Neural cell (in vitro differentiated cells): ENCODE measurements at regions not wholly inside any gene's neighbourhood (a gene's known extent, or its start where the extent isn't known, plus 50 kb on each side); places are given as distances from the start of the nearest gene placed in this dataset.

Source experiments
- H2AFZ ChIP-seq: fragments of 200-600, 300-800 bp; sonication (generic), shearing (Covaris generic); 2 replicates; pipeline ENCODE4 v1.6.0; 2014; ENCODE audit warnings: low read depth, mild to moderate bottlenecking, antibody characterized with exemption, low read length, moderate library complexity
- H3F3A ChIP-seq: fragments of 200-600 bp; shearing (Covaris generic); 2 replicates; pipeline ENCODE4 v1.6.1; 2016; ENCODE audit warnings: mild to moderate bottlenecking, moderate library complexity, mixed read lengths, antibody characterized with exemption, low read length; ENCODE audit not compliant: insufficient read depth, poor library complexity, severe bottlenecking
- H3K27ac ChIP-seq: fragments of 200-600, 300-800 bp; sonication (generic), shearing (Covaris generic); 2 replicates; pipeline ENCODE4 v1.5.1; 2014; ENCODE audit warnings: mild to moderate bottlenecking, low read length, moderate library complexity
- H3K27me3 ChIP-seq: fragments of 300-800, 200-600 bp; sonication (generic), shearing (Covaris generic); 2 replicates; pipeline ENCODE4 v1.6.0; 2014; ENCODE audit warnings: mild to moderate bottlenecking, low read depth, low read length, moderate library complexity; ENCODE audit not compliant: insufficient read depth
- H3K36me3 ChIP-seq: fragments of 300-800, 200-600 bp; sonication (generic), shearing (Covaris generic); 2 replicates; pipeline ENCODE4 v1.5.1; 2014; ENCODE audit warnings: mild to moderate bottlenecking, antibody characterized with exemption, low read length, moderate library complexity; ENCODE audit not compliant: insufficient read depth
- H3K4me2 ChIP-seq: fragments of 300-800, 200-600 bp; sonication (generic), shearing (Covaris generic); 2 replicates; pipeline ENCODE4 v1.6.0; 2014; ENCODE audit warnings: mild to moderate bottlenecking, low read length
- H3K4me3 ChIP-seq: fragments of 300-800, 200-600 bp; sonication (generic), shearing (Covaris generic); 2 replicates; pipeline ENCODE4 v1.5.1; 2014; ENCODE audit warnings: mild to moderate bottlenecking, low read length, moderate library complexity
- H3K79me2 ChIP-seq: fragments of 200-600 bp; shearing (Covaris generic); replicated peaks from 2 replicates; pipeline ENCODE4 v1.6.0; 2014; ENCODE audit warnings: mild to moderate bottlenecking, low read length, moderate library complexity; ENCODE audit not compliant: insufficient read depth
- H3K9ac ChIP-seq: fragments of 300-800, 200-600 bp; sonication (generic), shearing (Covaris generic); 2 replicates; pipeline ENCODE4 v1.6.1; 2016; ENCODE audit warnings: mild to moderate bottlenecking, low read length, mixed read lengths
- H3K9me2 ChIP-seq: fragments of 200-600 bp; shearing (Covaris generic); 2 replicates; pipeline ENCODE4 v1.6.1; 2016; ENCODE audit warnings: mild to moderate bottlenecking, low read length, mixed read lengths; ENCODE audit not compliant: insufficient read depth
- H3K9me3 ChIP-seq: fragments of 200-600, 300-800 bp; sonication (generic), shearing (Covaris generic); 2 replicates; pipeline ENCODE4 v1.6.1; 2016; ENCODE audit warnings: mild to moderate bottlenecking, mixed run types, low read length, moderate library complexity, mixed read lengths
- H4K20me1 ChIP-seq: fragments of 200-600 bp; shearing (Covaris generic); 2 replicates; pipeline ENCODE4 v1.6.1; 2016; ENCODE audit warnings: mild to moderate bottlenecking, mixed run types; ENCODE audit not compliant: insufficient read depth
- EP300 ChIP-seq: fragments of 450-650 bp; conservative IDR thresholded peaks from 2 replicates; pipeline ENCODE4 v1.6.1; 2014; ENCODE audit warnings: antibody characterized with exemption, mild to moderate bottlenecking, moderate library complexity; ENCODE audit not compliant: poor library complexity, severe bottlenecking
- EZH2 ChIP-seq: fragments of 200-600, 300-800 bp; shearing (Covaris generic), sonication (generic); IDR thresholded peaks from 2 replicates; pipeline ENCODE4 v1.6.1; 2014; ENCODE audit warnings: antibody characterized with exemption, low read length, borderline replicate concordance, mild to moderate bottlenecking; ENCODE audit not compliant: insufficient read depth, poor library complexity, severe bottlenecking
- MXI1 ChIP-seq: fragments of 450-650 bp; conservative IDR thresholded peaks from 2 replicates; pipeline ENCODE4 v1.6.1; 2014; ENCODE audit warnings: antibody characterized with exemption, mild to moderate bottlenecking; ENCODE audit not compliant: poor library complexity, severe bottlenecking
- POLR2AphosphoS5 ChIP-seq: IDR thresholded peaks from 2 replicates; pipeline ENCODE4 v1.6.1; 2012
- RAD21 ChIP-seq: fragments of 450-650 bp; conservative IDR thresholded peaks from 2 replicates; pipeline ENCODE4 v1.6.1; 2014; ENCODE audit warnings: antibody characterized with exemption, mild to moderate bottlenecking, moderate library complexity
- SMC3 ChIP-seq: fragments of 450-650 bp; conservative IDR thresholded peaks from 2 replicates; pipeline ENCODE4 v1.6.1; 2014; ENCODE audit warnings: antibody characterized with exemption, mild to moderate bottlenecking, moderate library complexity; ENCODE audit not compliant: poor library complexity
- TAF1 ChIP-seq: IDR thresholded peaks from 2 replicates; pipeline ENCODE4 v1.6.1; 2012; ENCODE audit warnings: low read depth
- TF ChIP-seq, protein P1 (sequence below): IDR thresholded peaks from 2 replicates; pipeline ENCODE4 v1.6.1; 2012; ENCODE audit warnings: borderline replicate concordance
- TF ChIP-seq, protein P2 (sequence below): fragments of 450-650 bp; IDR thresholded peaks from 2 replicates; pipeline ENCODE4 v1.5.1; 2014; ENCODE audit warnings: antibody characterized with exemption, mild to moderate bottlenecking, moderate library complexity; ENCODE audit not compliant: poor library complexity, severe bottlenecking

- Histone ChIP-seq H3K27me3 (no peaks in the 10 kb centered on the region), H3K9me3 (no peaks in the 10 kb centered on the region), H3K4me3 (no peak overlapping the region), H3K9me2 (no peaks in the 10 kb centered on the region), H3K27ac (no peak overlapping the region), H4K20me1 (no peaks in the 10 kb centered on the region), H3K9ac (no peak overlapping the region), H3K36me3 (no peaks in the 10 kb centered on the region), H3K4me2 (no peak overlapping the region), H3F3A (no peaks in the 10 kb centered on the region), H2AFZ (no peak overlapping the region), H3K79me2 (no peaks in the 10 kb centered on the region)
- TF ChIP-seq RAD21 (no peak), POLR2AphosphoS5 (no peak), EP300 (no peak), SMC3 (no peak), EZH2 (no peak), TAF1 (no peak), MXI1 (no peak)
- TF ChIP-seq, protein P1, sequence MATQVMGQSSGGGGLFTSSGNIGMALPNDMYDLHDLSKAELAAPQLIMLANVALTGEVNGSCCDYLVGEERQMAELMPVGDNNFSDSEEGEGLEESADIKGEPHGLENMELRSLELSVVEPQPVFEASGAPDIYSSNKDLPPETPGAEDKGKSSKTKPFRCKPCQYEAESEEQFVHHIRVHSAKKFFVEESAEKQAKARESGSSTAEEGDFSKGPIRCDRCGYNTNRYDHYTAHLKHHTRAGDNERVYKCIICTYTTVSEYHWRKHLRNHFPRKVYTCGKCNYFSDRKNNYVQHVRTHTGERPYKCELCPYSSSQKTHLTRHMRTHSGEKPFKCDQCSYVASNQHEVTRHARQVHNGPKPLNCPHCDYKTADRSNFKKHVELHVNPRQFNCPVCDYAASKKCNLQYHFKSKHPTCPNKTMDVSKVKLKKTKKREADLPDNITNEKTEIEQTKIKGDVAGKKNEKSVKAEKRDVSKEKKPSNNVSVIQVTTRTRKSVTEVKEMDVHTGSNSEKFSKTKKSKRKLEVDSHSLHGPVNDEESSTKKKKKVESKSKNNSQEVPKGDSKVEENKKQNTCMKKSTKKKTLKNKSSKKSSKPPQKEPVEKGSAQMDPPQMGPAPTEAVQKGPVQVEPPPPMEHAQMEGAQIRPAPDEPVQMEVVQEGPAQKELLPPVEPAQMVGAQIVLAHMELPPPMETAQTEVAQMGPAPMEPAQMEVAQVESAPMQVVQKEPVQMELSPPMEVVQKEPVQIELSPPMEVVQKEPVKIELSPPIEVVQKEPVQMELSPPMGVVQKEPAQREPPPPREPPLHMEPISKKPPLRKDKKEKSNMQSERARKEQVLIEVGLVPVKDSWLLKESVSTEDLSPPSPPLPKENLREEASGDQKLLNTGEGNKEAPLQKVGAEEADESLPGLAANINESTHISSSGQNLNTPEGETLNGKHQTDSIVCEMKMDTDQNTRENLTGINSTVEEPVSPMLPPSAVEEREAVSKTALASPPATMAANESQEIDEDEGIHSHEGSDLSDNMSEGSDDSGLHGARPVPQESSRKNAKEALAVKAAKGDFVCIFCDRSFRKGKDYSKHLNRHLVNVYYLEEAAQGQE: no peak
- TF ChIP-seq, protein P2, sequence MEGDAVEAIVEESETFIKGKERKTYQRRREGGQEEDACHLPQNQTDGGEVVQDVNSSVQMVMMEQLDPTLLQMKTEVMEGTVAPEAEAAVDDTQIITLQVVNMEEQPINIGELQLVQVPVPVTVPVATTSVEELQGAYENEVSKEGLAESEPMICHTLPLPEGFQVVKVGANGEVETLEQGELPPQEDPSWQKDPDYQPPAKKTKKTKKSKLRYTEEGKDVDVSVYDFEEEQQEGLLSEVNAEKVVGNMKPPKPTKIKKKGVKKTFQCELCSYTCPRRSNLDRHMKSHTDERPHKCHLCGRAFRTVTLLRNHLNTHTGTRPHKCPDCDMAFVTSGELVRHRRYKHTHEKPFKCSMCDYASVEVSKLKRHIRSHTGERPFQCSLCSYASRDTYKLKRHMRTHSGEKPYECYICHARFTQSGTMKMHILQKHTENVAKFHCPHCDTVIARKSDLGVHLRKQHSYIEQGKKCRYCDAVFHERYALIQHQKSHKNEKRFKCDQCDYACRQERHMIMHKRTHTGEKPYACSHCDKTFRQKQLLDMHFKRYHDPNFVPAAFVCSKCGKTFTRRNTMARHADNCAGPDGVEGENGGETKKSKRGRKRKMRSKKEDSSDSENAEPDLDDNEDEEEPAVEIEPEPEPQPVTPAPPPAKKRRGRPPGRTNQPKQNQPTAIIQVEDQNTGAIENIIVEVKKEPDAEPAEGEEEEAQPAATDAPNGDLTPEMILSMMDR: no peak
These were observed 340.0 kb downstream of the TLE4 start for GRCh38 chr9:79911724-79912123.

DNA sequence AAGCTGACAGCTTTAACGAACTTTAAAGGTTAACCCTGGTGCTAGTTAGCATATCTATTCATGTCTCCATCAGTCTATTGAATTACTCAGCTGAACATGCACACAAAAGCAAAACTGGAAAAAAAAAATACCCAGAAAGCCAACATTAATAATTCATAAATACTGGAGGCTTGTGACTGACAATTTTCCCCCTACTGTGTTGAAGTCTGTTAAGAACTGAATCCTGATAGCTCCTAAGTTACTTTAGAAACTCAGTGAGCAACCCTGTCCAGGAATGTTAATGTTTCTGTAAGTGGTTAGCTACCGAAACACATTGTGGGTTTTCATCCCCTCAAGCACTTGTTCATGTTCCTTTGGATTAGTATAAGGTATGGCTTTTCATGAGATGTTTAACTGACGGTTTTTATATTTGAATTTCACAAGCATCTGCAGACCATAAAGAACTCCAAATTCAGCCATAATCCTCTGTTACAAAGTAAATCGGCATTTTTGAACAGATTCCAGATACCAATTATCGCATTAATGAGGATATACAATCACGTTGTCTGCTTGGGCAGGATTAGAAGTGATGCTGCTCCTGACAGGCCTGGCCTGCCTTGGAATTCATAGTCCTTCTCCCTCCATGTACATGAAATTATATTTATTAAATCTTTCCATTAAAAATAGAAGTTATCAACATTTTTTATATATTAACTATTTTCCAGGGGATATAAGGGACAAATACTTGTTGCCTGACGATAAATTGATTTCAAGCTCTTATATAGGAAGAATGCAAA lies 331.2 kb downstream of the TLE4 start:
- Histone ChIP-seq H3K9ac (no peak overlapping the region), H3K27ac (peak overlapping the region; percentile 43), H3K9me2 (no peaks in the 10 kb centered on the region), H3K4me3 (no peak overlapping the region), H3K4me2 (peak overlapping the region; percentile 22), H3F3A (no peaks in the 10 kb centered on the region), H3K36me3 (no peaks in the 10 kb centered on the region), H3K9me3 (no peaks in the 10 kb centered on the region), H4K20me1 (no peaks in the 10 kb centered on the region), H2AFZ (no peak overlapping the region), H3K79me2 (no peaks in the 10 kb centered on the region), H3K27me3 (no peaks in the 10 kb centered on the region)
- TF ChIP-seq, protein P1: no peak
- TF ChIP-seq SMC3 (no peak), RAD21 (peak; percentile 28), EZH2 (no peak), TAF1 (no peak), MXI1 (no peak), EP300 (peak; percentile 73)
